ENCODE measurements at regions not wholly inside any gene's neighbourhood (a gene's known extent, or its start where the extent isn't known, plus 50 kb on each side); places are given as distances from the start of the nearest gene placed in this dataset.

GRCh38 chr5:2012885-2013284 is 130.2 kb upstream of the IRX4 start:
- no peak for DNase-seq (ENCODE audit: low spot score)
- no peak for TF ChIP-seq CTCF (IDR thresholded peaks at IDR 0.05; ENCODE audit: extremely low read depth, insufficient read depth, missing control alignments)
- in situ Hi-C loops (cut with MboI; ENCODE audit: low pct_unique_long_range_greater_than_20kb, low sequenced_read_pairs, unreplicated experiment) = loop anchor here (25.0 kb wide), 1 partner anchor 251 kb away; no protein-coding TSS in a partner anchor

- in situ Hi-C loops (cut with MboI; ENCODE audit: low pct_unique_long_range_greater_than_20kb, low sequenced_read_pairs, unreplicated experiment) = loop anchor here (25.0 kb wide), 1 partner anchor 249 kb away; no protein-coding TSS in a partner anchor
- no peak for TF ChIP-seq CTCF (IDR thresholded peaks at IDR 0.05; ENCODE audit: extremely low read depth, insufficient read depth, missing control alignments)
- no peak for DNase-seq (ENCODE audit: low spot score)
These were observed 129.0 kb upstream of the IRX4 start for GRCh38 chr5:2011481-2012411.

DNA sequence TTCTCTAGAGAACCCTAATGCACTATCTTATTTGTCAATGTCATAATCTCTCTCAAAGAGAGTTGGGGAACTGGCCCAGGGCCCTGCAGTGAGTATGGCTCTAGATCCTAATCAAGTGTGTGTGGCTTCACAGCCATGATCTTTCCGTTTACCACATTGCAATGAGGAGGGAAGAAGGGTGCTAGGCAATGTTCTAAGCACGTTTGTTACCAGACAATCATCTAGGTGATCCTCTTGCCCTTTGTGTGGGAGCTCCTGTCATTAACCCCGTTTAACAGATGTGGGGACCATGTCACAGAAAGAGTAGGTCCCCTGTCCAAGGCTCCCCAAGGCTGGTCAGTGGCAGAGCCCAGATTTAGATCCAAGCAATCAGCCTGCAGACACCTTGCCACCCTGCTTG is 128.2 kb upstream of the IRX4 start:
- no peak for TF ChIP-seq CTCF (IDR thresholded peaks at IDR 0.05; ENCODE audit: extremely low read depth, insufficient read depth, missing control alignments)
- DNase-seq (ENCODE audit: low spot score) = no peak
- in situ Hi-C loops (cut with MboI; ENCODE audit: low pct_unique_long_range_greater_than_20kb, low sequenced_read_pairs, unreplicated experiment) = loop anchor here (25.0 kb wide), 1 partner anchor 249 kb away; no protein-coding TSS in a partner anchor

DNA sequence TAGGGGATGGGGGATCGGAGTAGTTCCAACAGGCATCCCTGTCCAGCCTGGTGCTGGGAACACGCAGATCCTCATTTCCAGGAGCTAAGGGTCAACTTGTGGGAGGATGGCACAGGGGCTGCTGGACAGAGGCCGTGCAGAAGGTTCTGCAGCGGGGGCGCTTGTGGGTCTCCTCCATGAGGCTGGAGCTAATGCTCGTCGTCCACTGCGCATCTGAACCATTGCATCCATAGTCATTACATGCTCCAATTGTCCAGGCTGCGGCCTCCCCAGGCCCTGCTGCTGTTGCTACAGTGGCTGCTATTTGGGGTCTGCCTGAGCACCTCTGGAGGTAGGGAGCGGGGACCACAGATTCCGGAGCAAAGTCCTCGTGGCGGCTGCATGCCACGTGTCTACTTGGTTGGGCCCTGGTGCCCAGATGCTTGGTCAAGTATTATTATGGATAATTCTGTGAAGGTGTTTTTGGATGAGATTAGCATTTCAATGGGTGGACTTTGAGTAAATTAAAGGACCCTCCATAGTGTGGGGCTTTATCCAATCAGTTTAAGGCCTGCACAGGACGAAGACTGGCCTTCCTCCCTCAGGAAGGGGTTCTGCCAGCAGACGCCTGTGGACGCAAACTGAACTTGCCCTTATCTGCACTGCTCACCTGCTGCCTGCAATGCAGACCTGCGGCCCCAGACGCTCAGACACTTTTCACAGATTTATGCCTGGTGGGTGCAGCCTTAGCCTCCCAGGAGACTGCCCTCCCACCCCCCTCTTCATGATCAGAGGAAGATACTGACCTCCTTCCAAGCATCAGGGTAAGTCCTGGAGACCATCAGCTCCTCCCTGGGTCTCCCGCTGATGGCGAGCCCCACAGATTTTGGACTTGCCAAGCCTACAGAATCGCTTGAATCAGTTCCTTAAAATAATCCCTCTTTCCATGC is 127.5 kb upstream of the IRX4 start:
- DNase-seq (ENCODE audit: low spot score) = no peak
- TF ChIP-seq CTCF (IDR thresholded peaks at IDR 0.05; ENCODE audit: extremely low read depth, insufficient read depth, missing control alignments) = no peak
- in situ Hi-C loops (cut with MboI; ENCODE audit: low pct_unique_long_range_greater_than_20kb, low sequenced_read_pairs, unreplicated experiment) = loop anchor here (25.0 kb wide), 1 partner anchor 248 kb away; no protein-coding TSS in a partner anchor

DNA sequence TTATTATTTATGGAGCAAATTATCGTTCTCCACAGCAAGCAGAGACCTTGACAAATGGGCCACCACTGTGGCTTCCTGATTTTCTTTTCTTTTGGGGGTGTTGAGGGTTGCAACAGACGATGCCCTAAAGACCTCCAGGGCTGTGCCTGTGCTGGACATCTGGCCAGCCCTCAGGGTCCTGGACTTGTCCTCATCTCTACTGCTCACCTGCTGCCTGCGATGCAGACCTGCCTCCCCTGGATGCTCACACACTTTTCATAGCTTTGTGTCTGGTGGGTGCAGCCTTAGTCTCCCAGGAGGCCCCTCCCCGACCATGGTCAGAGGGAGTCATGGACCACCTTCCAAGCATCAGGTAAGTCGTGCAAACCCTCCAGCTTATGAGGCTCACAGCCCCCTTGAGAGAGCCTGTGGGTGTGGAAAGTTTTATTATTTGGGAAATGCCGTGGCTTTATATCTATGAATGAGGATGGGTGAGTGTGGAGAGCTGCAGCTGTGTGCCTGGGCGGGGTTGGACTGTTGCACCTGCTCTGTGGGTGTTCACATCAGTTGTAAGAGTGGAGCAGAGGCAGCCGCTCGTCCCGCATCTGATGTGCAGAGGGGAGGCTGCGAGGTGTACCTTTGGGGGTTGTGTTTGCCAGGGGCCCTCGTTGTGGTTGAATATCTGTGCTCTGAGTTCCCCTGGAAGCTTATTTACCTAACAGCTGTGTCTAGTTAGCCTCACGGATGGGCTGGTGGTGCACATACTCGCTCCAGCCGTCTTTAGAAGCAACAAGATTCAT is 126.3 kb upstream of the IRX4 start:
- DNase-seq (ENCODE audit: low spot score) = no peak
- in situ Hi-C loops (cut with MboI; ENCODE audit: low pct_unique_long_range_greater_than_20kb, low sequenced_read_pairs, unreplicated experiment) = loop anchor here (25.0 kb wide), 1 partner anchor 247 kb away; no protein-coding TSS in a partner anchor
- TF ChIP-seq CTCF (IDR thresholded peaks at IDR 0.05; ENCODE audit: extremely low read depth, insufficient read depth, missing control alignments) = no peak

Data from GM13977 (cell line).